Ishikawa (cell line): ENCODE measurements at regions not wholly inside any gene's neighbourhood (a gene's known extent, or its start where the extent isn't known, plus 50 kb on each side); places are given as distances from the start of the nearest gene placed in this dataset.

Source experiments
- NFIC ChIP-seq: IDR thresholded peaks from 2 replicates; pipeline ENCODE4 v1.6.1; 2012
- RAD21 ChIP-seq: IDR thresholded peaks from 2 replicates; pipeline ENCODE4 v1.6.1; 2012; ENCODE audit warnings: low read depth
- TF ChIP-seq, protein P1 (sequence below): IDR thresholded peaks from 2 replicates; pipeline ENCODE4 v1.6.1; 2012; ENCODE audit warnings: low read depth, mild to moderate bottlenecking
- TF ChIP-seq, protein P2 (sequence below): IDR thresholded peaks from 2 replicates; pipeline ENCODE4 v1.6.1; 2012

DNA sequence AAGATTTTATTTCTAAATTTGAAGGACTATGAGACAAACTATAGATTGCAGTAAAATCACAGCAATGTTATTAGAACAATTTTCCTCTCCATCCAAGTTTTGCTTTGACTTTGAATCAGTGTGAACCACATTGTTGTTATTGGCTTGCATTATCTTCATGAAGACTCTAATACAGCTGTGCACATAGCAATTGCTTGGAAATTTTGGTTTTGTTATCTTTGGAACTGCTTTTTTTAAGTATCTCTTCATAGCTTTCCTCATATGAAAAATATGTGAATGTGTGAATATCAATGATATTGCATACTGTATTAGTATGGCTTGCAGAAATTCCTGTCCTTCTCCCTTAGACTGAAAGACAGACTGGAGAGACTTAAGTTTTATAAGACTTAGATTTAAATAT lies 666.6 kb downstream of the LUZP2 start:
- TF ChIP-seq RAD21 = no peak
- TF ChIP-seq, protein P1, sequence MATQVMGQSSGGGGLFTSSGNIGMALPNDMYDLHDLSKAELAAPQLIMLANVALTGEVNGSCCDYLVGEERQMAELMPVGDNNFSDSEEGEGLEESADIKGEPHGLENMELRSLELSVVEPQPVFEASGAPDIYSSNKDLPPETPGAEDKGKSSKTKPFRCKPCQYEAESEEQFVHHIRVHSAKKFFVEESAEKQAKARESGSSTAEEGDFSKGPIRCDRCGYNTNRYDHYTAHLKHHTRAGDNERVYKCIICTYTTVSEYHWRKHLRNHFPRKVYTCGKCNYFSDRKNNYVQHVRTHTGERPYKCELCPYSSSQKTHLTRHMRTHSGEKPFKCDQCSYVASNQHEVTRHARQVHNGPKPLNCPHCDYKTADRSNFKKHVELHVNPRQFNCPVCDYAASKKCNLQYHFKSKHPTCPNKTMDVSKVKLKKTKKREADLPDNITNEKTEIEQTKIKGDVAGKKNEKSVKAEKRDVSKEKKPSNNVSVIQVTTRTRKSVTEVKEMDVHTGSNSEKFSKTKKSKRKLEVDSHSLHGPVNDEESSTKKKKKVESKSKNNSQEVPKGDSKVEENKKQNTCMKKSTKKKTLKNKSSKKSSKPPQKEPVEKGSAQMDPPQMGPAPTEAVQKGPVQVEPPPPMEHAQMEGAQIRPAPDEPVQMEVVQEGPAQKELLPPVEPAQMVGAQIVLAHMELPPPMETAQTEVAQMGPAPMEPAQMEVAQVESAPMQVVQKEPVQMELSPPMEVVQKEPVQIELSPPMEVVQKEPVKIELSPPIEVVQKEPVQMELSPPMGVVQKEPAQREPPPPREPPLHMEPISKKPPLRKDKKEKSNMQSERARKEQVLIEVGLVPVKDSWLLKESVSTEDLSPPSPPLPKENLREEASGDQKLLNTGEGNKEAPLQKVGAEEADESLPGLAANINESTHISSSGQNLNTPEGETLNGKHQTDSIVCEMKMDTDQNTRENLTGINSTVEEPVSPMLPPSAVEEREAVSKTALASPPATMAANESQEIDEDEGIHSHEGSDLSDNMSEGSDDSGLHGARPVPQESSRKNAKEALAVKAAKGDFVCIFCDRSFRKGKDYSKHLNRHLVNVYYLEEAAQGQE = no peak
- TF ChIP-seq, protein P2, sequence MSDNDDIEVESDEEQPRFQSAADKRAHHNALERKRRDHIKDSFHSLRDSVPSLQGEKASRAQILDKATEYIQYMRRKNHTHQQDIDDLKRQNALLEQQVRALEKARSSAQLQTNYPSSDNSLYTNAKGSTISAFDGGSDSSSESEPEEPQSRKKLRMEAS = no peak
- TF ChIP-seq NFIC = no peak
